ENCODE measurements at regions not wholly inside any gene's neighbourhood (a gene's known extent, or its start where the extent isn't known, plus 50 kb on each side); places are given as distances from the start of the nearest gene placed in this dataset.

GRCh38 chr10:84837041-84837812 is 508.8 kb downstream of the CCSER2 start:
- Mint-ChIP-seq H3K4me1 (peaks cover 3% of the 10 kb centered on the region), H3K27ac (no peak overlapping the region), H3K27me3 (ENCODE audit: low read depth) (peaks cover 11% of the 10 kb centered on the region), H3K9me3 (no peaks in the 10 kb centered on the region), H3K36me3 (no peaks in the 10 kb centered on the region), H3K4me3 (no peak overlapping the region)
- no peak for DNase-seq (ENCODE audit: low spot score in 2 of 2, unreplicated experiment in 2 of 2)
- TF ChIP-seq CTCF (IDR thresholded peaks at IDR 0.05; ENCODE audit: unreplicated experiment), result no peak

GRCh38 chr10:84837877-84838276 is 509.5 kb downstream of the CCSER2 start:
- DNase-seq (ENCODE audit: low spot score in 2 of 2, unreplicated experiment in 2 of 2), result no peak
- H3K4me1 Mint-ChIP-seq, result peaks cover 3% of the 10 kb centered on the region
- H3K36me3 Mint-ChIP-seq, result no peaks in the 10 kb centered on the region
- peaks cover 11% of the 10 kb centered on the region for H3K27me3 Mint-ChIP-seq (ENCODE audit: low read depth)
- no peak overlapping the region for H3K27ac Mint-ChIP-seq
- H3K4me3 Mint-ChIP-seq, result no peak overlapping the region
- no peaks in the 10 kb centered on the region for H3K9me3 Mint-ChIP-seq
- no peak for TF ChIP-seq CTCF (IDR thresholded peaks at IDR 0.05; ENCODE audit: unreplicated experiment)

- no peak for TF ChIP-seq CTCF (IDR thresholded peaks at IDR 0.05; ENCODE audit: unreplicated experiment)
- no peak overlapping the region for H3K27ac Mint-ChIP-seq
- no peaks in the 10 kb centered on the region for H3K9me3 Mint-ChIP-seq
- H3K27me3 Mint-ChIP-seq (ENCODE audit: low read depth), result peaks cover 11% of the 10 kb centered on the region
- no peak for DNase-seq (ENCODE audit: low spot score in 2 of 2, unreplicated experiment in 2 of 2)
- no peak overlapping the region for H3K4me3 Mint-ChIP-seq
- H3K4me1 Mint-ChIP-seq, result peaks cover 3% of the 10 kb centered on the region
- no peaks in the 10 kb centered on the region for H3K36me3 Mint-ChIP-seq
Measured at GRCh38 chr10:84838851-84839250, 510.5 kb downstream of the CCSER2 start.

- Mint-ChIP-seq H3K36me3 (no peaks in the 10 kb centered on the region), H3K27me3 (ENCODE audit: low read depth) (peaks cover 11% of the 10 kb centered on the region), H3K27ac (no peak overlapping the region), H3K4me3 (no peak overlapping the region), H3K9me3 (no peaks in the 10 kb centered on the region), H3K4me1 (peaks cover 2% of the 10 kb centered on the region)
- DNase-seq (ENCODE audit: low spot score in 2 of 2, unreplicated experiment in 2 of 2), result no peak
- no peak for TF ChIP-seq CTCF (IDR thresholded peaks at IDR 0.05; ENCODE audit: unreplicated experiment)
Measured at GRCh38 chr10:84842593-84842992, 514.2 kb downstream of the CCSER2 start.

GRCh38 chr10:84844461-84844860 is 516.1 kb downstream of the CCSER2 start:
- H3K36me3 Mint-ChIP-seq, result no peaks in the 10 kb centered on the region
- no peak for TF ChIP-seq CTCF (IDR thresholded peaks at IDR 0.05; ENCODE audit: unreplicated experiment)
- H3K4me3 Mint-ChIP-seq, result no peak overlapping the region
- no peak for DNase-seq (ENCODE audit: low spot score in 2 of 2, unreplicated experiment in 2 of 2)
- H3K9me3 Mint-ChIP-seq, result no peaks in the 10 kb centered on the region
- peaks cover 2% of the 10 kb centered on the region for H3K27me3 Mint-ChIP-seq (ENCODE audit: low read depth)
- peaks cover 2% of the 10 kb centered on the region for H3K4me1 Mint-ChIP-seq
- H3K27ac Mint-ChIP-seq, result no peak overlapping the region

Data from mesothelial cell of epicardium (in vitro differentiated cells).